GM12878 (cell line): ENCODE measurements at regions not wholly inside any gene's neighbourhood (a gene's known extent, or its start where the extent isn't known, plus 50 kb on each side); places are given as distances from the start of the nearest gene placed in this dataset.

Experiments used
- ATAC-seq: fragments of 200-7000 bp; cut with Tn5 transposase; 3 replicates; pipeline ENCODE4 v1.9.1; 2020; ENCODE audit warnings: mild to moderate bottlenecking, moderate library complexity
- BruUV-seq: library from RNA; stranded (reverse); fragments of 400-500 nt; replicated peaks from 2 replicates; lab custom pipeline; 2021; lab: Mats Ljungman, UMichigan
- CTCF ChIA-PET: fragments of 300-600 bp; sonication (Branson Sonifier 250); formaldehyde crosslinking; extraction: SDS; loops from one replicate; lab custom pipeline; 2021; ENCODE audit warnings: inconsistent platforms; lab: Yijun Ruan, JAX
- POLR2A ChIA-PET: fragments of 350-600 bp; formaldehyde crosslinking; extraction: SDS; loops from one replicate; lab custom pipeline; 2021; ENCODE audit warnings: inconsistent platforms; lab: Charles Lee
- RAD21 ChIA-PET: fragments of 300-600 bp; sonication (Branson Sonifier 250); formaldehyde crosslinking; loops from one replicate; lab custom pipeline; 2023; ENCODE audit warnings: antibody characterized with exemption; ENCODE audit not compliant: unreplicated experiment; lab: Charles Lee
- SMC1A ChIA-PET: fragments of 300-600 bp; sonication (Branson Sonifier 250); formaldehyde crosslinking; loops from one replicate; lab custom pipeline; 2023; ENCODE audit not compliant: unreplicated experiment, uncharacterized antibody; lab: Charles Lee
- DNase-seq: peaks from one replicate; pipeline ENCODE4 v3.0.0-alpha.2; 2011; ENCODE audit warnings: low read depth, low spot score
- FAIRE-seq: peaks from 3 replicates; lab custom pipeline; 2011; peaks lifted over from hg19 to GRCh38; lab: Jason Lieb, UNC
- H2AFZ ChIP-seq: 2 replicates; pipeline ENCODE4 v1.6.0; 2011; ENCODE audit warnings: low read depth, low read length, control low read depth; ENCODE audit not compliant: control insufficient read depth
- H3K27ac ChIP-seq: 2 replicates; pipeline ENCODE4 v1.5.1; 2011; ENCODE audit warnings: control low read depth; ENCODE audit not compliant: control insufficient read depth, insufficient read depth
- H3K27me3 ChIP-seq, 2 experiments: replicated peaks in 1 of 2; 2 replicates each; pipeline versions ENCODE4 v1.6.0 to v1.6.1; 2011; ENCODE audit warnings: low read length in 1 of 2; ENCODE audit not compliant: control insufficient read depth in 2 of 2, insufficient read depth in 2 of 2
- H3K36me3 ChIP-seq, 2 experiments: 2 replicates each; pipeline ENCODE4 v1.5.1; 2011; ENCODE audit warnings: low read length in 1 of 2; ENCODE audit not compliant: control insufficient read depth in 2 of 2, insufficient read depth in 2 of 2
- H3K4me1 ChIP-seq: 2 replicates; pipeline ENCODE4 v1.6.1; 2011; ENCODE audit warnings: mild to moderate bottlenecking, low read length, moderate library complexity, mixed read lengths; ENCODE audit not compliant: control insufficient read depth, insufficient read depth
- H3K4me2 ChIP-seq: 2 replicates; pipeline ENCODE4 v1.6.0; 2011; ENCODE audit warnings: control low read depth; ENCODE audit not compliant: control insufficient read depth, insufficient read depth
- H3K4me3 ChIP-seq: fragments of 200-600 bp; sonication (generic); 2 replicates; pipeline ENCODE4 v1.5.1; 2016
- H3K79me2 ChIP-seq: 2 replicates; pipeline ENCODE4 v1.6.0; 2011; ENCODE audit warnings: low read length; ENCODE audit not compliant: control insufficient read depth, insufficient read depth
- H3K9ac ChIP-seq: 2 replicates; pipeline ENCODE4 v1.8.0; 2011; ENCODE audit warnings: low read length, control low read depth, mixed read lengths; ENCODE audit not compliant: control insufficient read depth, insufficient read depth
- H3K9me3 ChIP-seq: replicated peaks from 3 replicates; pipeline ENCODE4 v1.5.1; 2011; ENCODE audit warnings: mild to moderate bottlenecking, low read length; ENCODE audit not compliant: control insufficient read depth, insufficient read depth
- H4K20me1 ChIP-seq: 2 replicates; pipeline ENCODE4 v1.6.0; 2011; ENCODE audit not compliant: control insufficient read depth, insufficient read depth
- ATF7 ChIP-seq: fragments of 450-650 bp; IDR thresholded peaks from 2 replicates; pipeline ENCODE4 v1.6.1; 2016; ENCODE audit warnings: low read depth, mild to moderate bottlenecking
- BCL11A ChIP-seq: IDR thresholded peaks from 2 replicates; pipeline ENCODE4 v1.6.1; 2011; ENCODE audit warnings: low read depth, low read length
- CBX5 ChIP-seq: sonication (generic); IDR thresholded peaks from 2 replicates; pipeline ENCODE4 v1.6.1; 2016; ENCODE audit warnings: low read depth, moderate library complexity, mild to moderate bottlenecking, inconsistent platforms
- CHD2 ChIP-seq: IDR thresholded peaks from 2 replicates; pipeline ENCODE4 v1.6.1; 2011; ENCODE audit warnings: low read depth, low read length, improper control_type of control experiment, borderline replicate concordance
- CTCF ChIP-seq, 3 experiments: IDR thresholded peaks in 2 of 3; conservative IDR thresholded peaks in 1 of 3; 2 replicates each; pipeline ENCODE4 v1.5.1; 2011; ENCODE audit warnings: low read depth in 3 of 3, low read length in 3 of 3, mild to moderate bottlenecking in 3 of 3, control low read depth in 2 of 3, moderate library complexity in 2 of 3, inconsistent platforms in 1 of 3, mixed read lengths in 1 of 3; ENCODE audit not compliant: control insufficient read depth in 2 of 3, insufficient read depth in 1 of 3; ENCODE audit errors: extremely low read depth in 1 of 3
- HSF1 ChIP-seq: fragments of 150-350 bp; IDR thresholded peaks from 2 replicates; pipeline ENCODE4 v1.6.1; 2014; ENCODE audit warnings: mild to moderate bottlenecking, low read depth, low read length
- MTA2 ChIP-seq: fragments of 450-650 bp; IDR thresholded peaks from 2 replicates; pipeline ENCODE4 v1.6.1; 2016; ENCODE audit warnings: low read depth, mild to moderate bottlenecking, moderate library complexity
- MYC ChIP-seq: IDR thresholded peaks from 2 replicates; pipeline ENCODE4 v1.6.1; 2011; ENCODE audit warnings: mild to moderate bottlenecking, low read length, moderate library complexity, inconsistent platforms; ENCODE audit not compliant: insufficient read depth, insufficient replicate concordance, insufficient read length, severe bottlenecking
- NR2F1 ChIP-seq: fragments of 450-650 bp; conservative IDR thresholded peaks from 2 replicates; pipeline ENCODE4 v1.6.1; 2017; ENCODE audit warnings: mild to moderate bottlenecking
- RELA ChIP-seq: fragments of 450-650 bp; IDR thresholded peaks from 2 replicates; pipeline ENCODE4 v1.8.0; 2014; ENCODE audit warnings: borderline replicate concordance; ENCODE audit not compliant: partially characterized antibody
- SP1 ChIP-seq: IDR thresholded peaks from one replicate; pipeline ENCODE4 v1.6.1; 2011; ENCODE audit warnings: low read depth, low read length
- SPI1 ChIP-seq: IDR thresholded peaks from 2 replicates; pipeline ENCODE4 v1.6.1; 2011; ENCODE audit warnings: low read depth, mild to moderate bottlenecking, low read length, moderate library complexity, borderline replicate concordance; ENCODE audit not compliant: insufficient read depth
- USF2 ChIP-seq: IDR thresholded peaks from 2 replicates; pipeline ENCODE4 v1.6.1; 2011; ENCODE audit warnings: low read depth, low read length, improper control_type of control experiment, borderline replicate concordance
- YBX1 ChIP-seq: fragments of 450-650 bp; IDR thresholded peaks from 2 replicates; pipeline ENCODE4 v1.6.1; 2016; ENCODE audit warnings: antibody characterized with exemption
- ZNF592 ChIP-seq: fragments of 450-650 bp; IDR thresholded peaks from 2 replicates; pipeline ENCODE4 v1.6.1; 2017; ENCODE audit warnings: mild to moderate bottlenecking, moderate library complexity
- WGBS: methylation state at CpG from one replicate; pipeline ENCODE4 v1.1.6; 2016; ENCODE audit warnings: low lambda C conversion rate; ENCODE audit not compliant: insufficient replicate concordance, insufficient coverage; ENCODE audit errors: missing lambda C conversion rate; 5-methylcytosine and 5-hydroxymethylcytosine counted together
- in situ Hi-C: fragments of 300-500 bp; cut with MboI; formaldehyde crosslinking; loops from 9 replicates; pipeline ENCODE4 v1.14.3; 2018; ENCODE audit warnings: mixed read lengths
- intact Hi-C: fragments of 100-400 bp; cut with micrococcal nuclease; formaldehyde crosslinking; loops from one replicate; pipeline ENCODE4 v1.14.2; 2022; ENCODE audit not compliant: unreplicated experiment

- Histone ChIP-seq H3K4me2 (no peak overlapping the region), H3K27ac (no peak overlapping the region), H3K9ac (no peak overlapping the region), H3K4me3 (no peak overlapping the region), H3K9me3 (no peaks in the 10 kb centered on the region), H3K27me3 (no peaks in the 10 kb centered on the region), H3K4me1 (no peaks in the 10 kb centered on the region), H3K36me3 (no peaks in the 10 kb centered on the region), H3K79me2 (no peaks in the 10 kb centered on the region), H2AFZ (no peak overlapping the region), H4K20me1 (no peaks in the 10 kb centered on the region)
- ATAC-seq (peak; percentile 42), DNase-seq (no peak), FAIRE-seq (no peak)
- in situ Hi-C loops, result no loop called here
- CTCF ChIA-PET, result no interaction called here
- 11% methylated on average over 6 of the region's 6 CpGs for WGBS
- SMC1A ChIA-PET, result interaction anchor here (1.2 kb wide), 1 partner anchor 39 kb away, joined by 3 read pairs; no protein-coding TSS in a partner anchor
- POLR2A ChIA-PET, result no interaction called here
- RAD21 ChIA-PET, result no interaction called here
- no TSS peak for BruUV-seq
- intact Hi-C loops, result no loop called here
- TF ChIP-seq ZNF592, result no peak
- 0 out of 2 replicates have a peak, but pooled peaks have one; percentile 37 for TF ChIP-seq SPI1
- TF ChIP-seq ATF7, result peak; percentile 50
- no peak for TF ChIP-seq YBX1
- no peak for TF ChIP-seq USF2
- TF ChIP-seq BCL11A, result no peak
- TF ChIP-seq HSF1, result no peak
- no peak for TF ChIP-seq CBX5
- no peak; the same call in none of the 2 replicates for TF ChIP-seq NR2F1
- no peak for TF ChIP-seq CHD2
- TF ChIP-seq MTA2, result 0 out of 2 replicates have a peak, but pooled peaks have one; percentile 15
- no peak for TF ChIP-seq MYC
- TF ChIP-seq SP1, result no peak
- TF ChIP-seq CTCF (IDR thresholded peaks at IDR 0.05 in 2 of 3, conservative IDR thresholded peaks at IDR 0.05 in 1 of 3; ENCODE audit: control insufficient read depth in 2 of 3, extremely low read depth in 1 of 3, insufficient read depth in 1 of 3, low read depth in 3 of 3, low read length in 3 of 3), result no peak
- no peak for TF ChIP-seq RELA
Measured at GRCh38 chrX:76931518-76931917, 504.0 kb downstream of the MAGEE1 start.
